ENCODE measurements at regions not wholly inside any gene's neighbourhood (a gene's known extent, or its start where the extent isn't known, plus 50 kb on each side); places are given as distances from the start of the nearest gene placed in this dataset.

DNA sequence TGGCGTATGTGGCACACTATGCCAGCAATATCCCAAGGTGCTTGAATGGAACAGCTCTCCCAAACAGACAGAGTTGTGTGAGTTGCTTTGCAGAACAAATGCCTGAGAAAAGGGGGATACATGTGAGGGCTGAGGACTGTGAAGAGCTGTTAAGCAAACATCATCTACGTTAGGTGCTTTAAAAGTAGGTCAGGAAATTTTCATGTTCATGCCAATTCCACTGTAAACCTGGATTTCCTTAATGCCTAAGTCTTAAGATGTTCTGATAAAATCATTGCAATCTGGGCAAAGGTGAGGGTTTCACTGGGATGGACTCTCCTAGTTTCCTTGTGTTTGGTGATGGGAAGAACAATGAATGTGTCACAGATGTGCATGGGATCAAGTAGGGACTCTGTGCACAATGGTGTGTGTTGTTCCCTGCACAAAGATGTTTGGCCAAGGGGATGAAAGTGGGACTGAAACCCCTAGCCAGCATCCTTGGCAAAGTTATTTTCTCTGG lies 227.9 kb downstream of the KTN1 start:
- Mint-ChIP-seq H3K27me3 (ENCODE audit: unreplicated experiment) (peaks cover 6% of the 10 kb centered on the region), H3K4me3 (ENCODE audit: unreplicated experiment) (no peak overlapping the region), H3K27ac (ENCODE audit: unreplicated experiment) (no peak overlapping the region), H3K36me3 (ENCODE audit: low read depth, unreplicated experiment) (peaks cover 3% of the 10 kb centered on the region), H3K9me3 (ENCODE audit: unreplicated experiment) (no peaks in the 10 kb centered on the region), H3K4me1 (ENCODE audit: unreplicated experiment) (peaks cover 5% of the 10 kb centered on the region)
- TF ChIP-seq, protein P1, sequence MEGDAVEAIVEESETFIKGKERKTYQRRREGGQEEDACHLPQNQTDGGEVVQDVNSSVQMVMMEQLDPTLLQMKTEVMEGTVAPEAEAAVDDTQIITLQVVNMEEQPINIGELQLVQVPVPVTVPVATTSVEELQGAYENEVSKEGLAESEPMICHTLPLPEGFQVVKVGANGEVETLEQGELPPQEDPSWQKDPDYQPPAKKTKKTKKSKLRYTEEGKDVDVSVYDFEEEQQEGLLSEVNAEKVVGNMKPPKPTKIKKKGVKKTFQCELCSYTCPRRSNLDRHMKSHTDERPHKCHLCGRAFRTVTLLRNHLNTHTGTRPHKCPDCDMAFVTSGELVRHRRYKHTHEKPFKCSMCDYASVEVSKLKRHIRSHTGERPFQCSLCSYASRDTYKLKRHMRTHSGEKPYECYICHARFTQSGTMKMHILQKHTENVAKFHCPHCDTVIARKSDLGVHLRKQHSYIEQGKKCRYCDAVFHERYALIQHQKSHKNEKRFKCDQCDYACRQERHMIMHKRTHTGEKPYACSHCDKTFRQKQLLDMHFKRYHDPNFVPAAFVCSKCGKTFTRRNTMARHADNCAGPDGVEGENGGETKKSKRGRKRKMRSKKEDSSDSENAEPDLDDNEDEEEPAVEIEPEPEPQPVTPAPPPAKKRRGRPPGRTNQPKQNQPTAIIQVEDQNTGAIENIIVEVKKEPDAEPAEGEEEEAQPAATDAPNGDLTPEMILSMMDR (IDR thresholded peaks at IDR 0.05; ENCODE audit: unreplicated experiment) = no peak
- DNase-seq (ENCODE audit: low spot score) = no peak

DNA sequence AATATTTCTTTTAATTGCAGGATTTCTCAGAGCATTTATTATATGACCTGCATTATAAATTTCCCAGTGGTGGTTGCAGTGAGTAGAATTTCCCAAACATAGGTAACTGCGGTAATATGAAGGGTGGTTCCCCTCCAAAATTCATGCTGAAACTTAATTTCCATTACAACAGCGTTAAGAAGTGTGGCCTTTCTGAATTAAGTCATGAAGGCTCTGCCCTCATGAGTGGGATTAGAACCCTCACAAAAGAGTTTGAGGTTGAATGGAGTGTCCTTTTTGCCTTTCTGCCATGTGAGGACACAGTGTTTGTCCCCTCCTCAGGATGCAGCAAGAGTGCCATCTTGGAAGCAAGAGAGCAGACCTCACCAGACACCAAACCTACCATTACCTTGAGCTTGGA lies 233.6 kb downstream of the KTN1 start:
- DNase-seq (ENCODE audit: low spot score) = no peak
- TF ChIP-seq, protein P1 (IDR thresholded peaks at IDR 0.05; ENCODE audit: unreplicated experiment) = no peak
- H3K36me3 Mint-ChIP-seq (ENCODE audit: low read depth, unreplicated experiment) = no peaks in the 10 kb centered on the region
- H3K27me3 Mint-ChIP-seq (ENCODE audit: unreplicated experiment) = no peaks in the 10 kb centered on the region
- H3K27ac Mint-ChIP-seq (ENCODE audit: unreplicated experiment) = no peak overlapping the region
- H3K4me3 Mint-ChIP-seq (ENCODE audit: unreplicated experiment) = no peak overlapping the region
- no peaks in the 10 kb centered on the region for H3K4me1 Mint-ChIP-seq (ENCODE audit: unreplicated experiment)
- H3K9me3 Mint-ChIP-seq (ENCODE audit: unreplicated experiment) = no peaks in the 10 kb centered on the region

DNA sequence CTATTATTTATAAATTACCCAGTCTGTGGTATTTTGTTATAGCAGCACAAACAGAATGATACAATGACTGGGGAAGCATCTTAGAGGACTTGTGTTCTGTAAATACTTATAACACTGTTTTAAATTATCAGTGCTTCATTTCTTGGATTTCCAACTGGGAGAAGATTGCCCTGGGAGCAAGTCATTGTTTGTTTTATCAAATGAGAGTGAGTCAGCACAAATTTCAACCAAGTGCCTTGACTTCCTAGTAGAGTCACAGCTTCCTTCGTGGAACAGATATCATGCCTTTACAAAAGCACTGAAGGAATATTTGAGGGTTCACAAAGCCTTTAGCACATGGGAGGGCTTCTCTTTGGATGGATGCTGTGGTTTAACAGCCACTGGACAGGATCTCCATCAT lies 234.1 kb downstream of the KTN1 start:
- Mint-ChIP-seq H3K36me3 (ENCODE audit: low read depth, unreplicated experiment) (no peaks in the 10 kb centered on the region), H3K9me3 (ENCODE audit: unreplicated experiment) (no peaks in the 10 kb centered on the region), H3K27ac (ENCODE audit: unreplicated experiment) (no peak overlapping the region), H3K4me3 (ENCODE audit: unreplicated experiment) (no peak overlapping the region), H3K27me3 (ENCODE audit: unreplicated experiment) (no peaks in the 10 kb centered on the region), H3K4me1 (ENCODE audit: unreplicated experiment) (no peaks in the 10 kb centered on the region)
- TF ChIP-seq, protein P1 (IDR thresholded peaks at IDR 0.05; ENCODE audit: unreplicated experiment) = no peak
- DNase-seq (ENCODE audit: low spot score) = no peak

DNA sequence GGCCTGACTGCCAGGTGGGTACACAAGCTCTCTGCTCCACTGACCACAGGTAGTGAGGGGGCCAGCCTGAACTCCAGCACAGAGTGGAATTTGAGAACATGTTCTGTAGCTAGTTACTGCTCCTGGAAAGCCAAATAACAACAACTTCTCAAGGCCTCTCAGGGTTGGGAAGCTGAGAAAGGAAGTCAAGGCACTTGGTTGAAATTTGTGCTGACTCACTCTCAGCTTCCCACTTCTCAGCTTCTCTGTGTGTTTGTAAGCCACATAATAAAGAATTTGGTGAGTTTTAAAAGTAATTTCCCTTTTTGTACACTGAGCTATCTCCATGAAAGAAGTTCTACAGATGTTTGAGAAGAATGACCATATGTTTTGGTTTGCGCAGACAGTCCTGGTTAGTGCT lies 234.9 kb downstream of the KTN1 start:
- no peak overlapping the region for H3K4me3 Mint-ChIP-seq (ENCODE audit: unreplicated experiment)
- no peaks in the 10 kb centered on the region for H3K36me3 Mint-ChIP-seq (ENCODE audit: low read depth, unreplicated experiment)
- DNase-seq (ENCODE audit: low spot score) = no peak
- H3K27me3 Mint-ChIP-seq (ENCODE audit: unreplicated experiment) = no peaks in the 10 kb centered on the region
- H3K4me1 Mint-ChIP-seq (ENCODE audit: unreplicated experiment) = no peaks in the 10 kb centered on the region
- TF ChIP-seq, protein P1 (IDR thresholded peaks at IDR 0.05; ENCODE audit: unreplicated experiment) = no peak
- no peak overlapping the region for H3K27ac Mint-ChIP-seq (ENCODE audit: unreplicated experiment)
- H3K9me3 Mint-ChIP-seq (ENCODE audit: unreplicated experiment) = no peaks in the 10 kb centered on the region

DNA sequence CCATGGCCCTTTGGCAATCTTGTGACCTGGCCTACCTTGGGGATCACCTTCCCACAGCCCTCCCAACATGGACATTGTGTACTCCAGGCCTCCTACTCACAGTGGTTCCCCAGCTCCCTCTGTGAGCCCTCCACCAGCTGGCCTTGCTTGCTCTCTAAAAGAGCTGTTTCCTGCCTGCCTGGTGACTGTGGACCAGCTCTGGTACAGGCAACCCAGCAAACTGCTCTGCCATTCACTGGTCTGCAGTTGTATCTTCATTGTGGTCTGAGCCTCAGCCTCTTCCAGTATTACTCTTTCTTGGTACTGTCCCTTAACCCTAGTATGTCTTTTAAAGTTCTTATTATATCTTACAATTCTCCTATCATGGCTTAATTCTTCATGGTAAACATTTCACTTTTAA lies 236.2 kb downstream of the KTN1 start:
- Mint-ChIP-seq H3K27me3 (ENCODE audit: unreplicated experiment) (no peaks in the 10 kb centered on the region), H3K36me3 (ENCODE audit: low read depth, unreplicated experiment) (no peaks in the 10 kb centered on the region), H3K27ac (ENCODE audit: unreplicated experiment) (no peak overlapping the region), H3K4me3 (ENCODE audit: unreplicated experiment) (no peak overlapping the region), H3K4me1 (ENCODE audit: unreplicated experiment) (no peaks in the 10 kb centered on the region), H3K9me3 (ENCODE audit: unreplicated experiment) (no peaks in the 10 kb centered on the region)
- DNase-seq (ENCODE audit: low spot score) = no peak
- TF ChIP-seq, protein P1 (IDR thresholded peaks at IDR 0.05; ENCODE audit: unreplicated experiment) = no peak
